Mucosa of stomach (tissue), 1 donor: ENCODE measurements at regions not wholly inside any gene's neighbourhood (a gene's known extent, or its start where the extent isn't known, plus 50 kb on each side); places are given as distances from the start of the nearest gene placed in this dataset.

Experiments
- H3K27me3 ChIP-seq: one replicate; pipeline ENCODE4 v1.7.0; 2013; ENCODE audit warnings: mild to moderate bottlenecking, low read length; ENCODE audit not compliant: control insufficient read depth, insufficient read depth
- H3K36me3 ChIP-seq: one replicate; pipeline ENCODE4 v1.7.0; 2013; ENCODE audit warnings: low read length; ENCODE audit not compliant: control insufficient read depth, insufficient read depth
- H3K4me1 ChIP-seq: one replicate; pipeline ENCODE4 v1.7.0; 2013; ENCODE audit warnings: mild to moderate bottlenecking, low read length; ENCODE audit not compliant: control insufficient read depth, insufficient read depth
- H3K4me3 ChIP-seq: one replicate; pipeline ENCODE4 v1.7.0; 2013; ENCODE audit warnings: low read length
- H3K9ac ChIP-seq: one replicate; pipeline ENCODE4 v1.7.0; 2013; ENCODE audit warnings: mild to moderate bottlenecking, low read length, moderate library complexity
- H3K9me3 ChIP-seq: one replicate; pipeline ENCODE4 v1.7.0; 2013; ENCODE audit warnings: mild to moderate bottlenecking, low read length, moderate library complexity; ENCODE audit not compliant: control insufficient read depth
- donor health status: Pancreatic carcinoma.

GRCh38 chr19:28983430-28983829 lies 229.5 kb downstream of the UQCRFS1 start:
- Histone ChIP-seq H3K4me3 (no peak overlapping the region), H3K27me3 (peaks cover 3% of the 10 kb centered on the region), H3K4me1 (no peaks in the 10 kb centered on the region), H3K36me3 (no peaks in the 10 kb centered on the region), H3K9me3 (no peaks in the 10 kb centered on the region), H3K9ac (no peak overlapping the region)

- H3K27me3 ChIP-seq, result peaks cover 3% of the 10 kb centered on the region
- H3K9ac ChIP-seq, result no peak overlapping the region
- no peaks in the 10 kb centered on the region for H3K36me3 ChIP-seq
- no peak overlapping the region for H3K4me3 ChIP-seq
- H3K4me1 ChIP-seq, result no peaks in the 10 kb centered on the region
- H3K9me3 ChIP-seq, result no peaks in the 10 kb centered on the region
Measured at GRCh38 chr19:28981994-28982393, 231.0 kb downstream of the UQCRFS1 start.

DNA sequence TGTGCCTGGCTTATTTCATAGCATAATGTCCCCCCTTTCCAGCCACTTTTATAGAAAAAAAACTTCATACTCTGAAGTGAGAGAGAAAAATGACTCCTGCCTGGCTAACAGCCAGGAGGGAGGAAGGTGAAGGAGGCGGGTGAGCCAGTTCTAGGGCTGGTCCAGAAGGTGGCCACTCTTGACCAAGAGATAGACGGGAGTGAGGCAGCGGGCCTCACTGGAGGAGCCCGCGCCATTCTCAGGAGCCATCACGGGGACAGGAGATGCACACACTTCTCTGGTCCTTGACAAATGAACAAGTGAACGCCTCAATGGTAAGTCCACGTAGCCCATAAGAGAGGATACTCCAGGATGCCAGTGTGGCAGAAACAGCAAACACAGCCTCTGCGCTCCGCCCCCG lies 231.4 kb downstream of the UQCRFS1 start:
- Histone ChIP-seq H3K4me1 (no peaks in the 10 kb centered on the region), H3K27me3 (peaks cover 3% of the 10 kb centered on the region), H3K36me3 (no peaks in the 10 kb centered on the region), H3K4me3 (no peak overlapping the region), H3K9ac (no peak overlapping the region), H3K9me3 (no peaks in the 10 kb centered on the region)

GRCh38 chr19:28980236-28980868 lies 232.6 kb downstream of the UQCRFS1 start:
- Histone ChIP-seq H3K4me1 (no peaks in the 10 kb centered on the region), H3K9ac (no peak overlapping the region), H3K36me3 (no peaks in the 10 kb centered on the region), H3K9me3 (no peaks in the 10 kb centered on the region), H3K4me3 (no peak overlapping the region), H3K27me3 (peaks cover 3% of the 10 kb centered on the region)

- Histone ChIP-seq H3K4me1 (no peaks in the 10 kb centered on the region), H3K9ac (no peak overlapping the region), H3K27me3 (no peaks in the 10 kb centered on the region), H3K4me3 (no peak overlapping the region), H3K9me3 (no peaks in the 10 kb centered on the region), H3K36me3 (no peaks in the 10 kb centered on the region)
Measured at GRCh38 chr19:28977826-28978225, 235.1 kb downstream of the UQCRFS1 start.

- no peaks in the 10 kb centered on the region for H3K36me3 ChIP-seq
Measured at GRCh38 chr19:28972058-28972852, 240.7 kb downstream of the UQCRFS1 start.

GRCh38 chr19:28971513-28971912 lies 241.4 kb downstream of the UQCRFS1 start:
- no peaks in the 10 kb centered on the region for H3K9me3 ChIP-seq
- H3K4me3 ChIP-seq, result no peak overlapping the region
- H3K9ac ChIP-seq, result no peak overlapping the region
- no peaks in the 10 kb centered on the region for H3K27me3 ChIP-seq
- no peaks in the 10 kb centered on the region for H3K4me1 ChIP-seq
- no peaks in the 10 kb centered on the region for H3K36me3 ChIP-seq

More at GRCh38 chr19:28972058-28972852, 240.7 kb downstream of the UQCRFS1 start:
- Histone ChIP-seq H3K4me3 (no peak overlapping the region), H3K9me3 (no peaks in the 10 kb centered on the region), H3K27me3 (no peaks in the 10 kb centered on the region), H3K4me1 (no peaks in the 10 kb centered on the region), H3K9ac (no peak overlapping the region)

- H3K36me3 ChIP-seq, result no peaks in the 10 kb centered on the region
- H3K4me3 ChIP-seq, result no peak overlapping the region
- no peak overlapping the region for H3K9ac ChIP-seq
- no peaks in the 10 kb centered on the region for H3K9me3 ChIP-seq
- H3K4me1 ChIP-seq, result no peaks in the 10 kb centered on the region
- no peaks in the 10 kb centered on the region for H3K27me3 ChIP-seq
Measured at GRCh38 chr19:28971049-28971448, 241.9 kb downstream of the UQCRFS1 start.

- H3K4me3 ChIP-seq, result no peak overlapping the region
- no peak overlapping the region for H3K9ac ChIP-seq
- H3K36me3 ChIP-seq, result no peaks in the 10 kb centered on the region
- no peaks in the 10 kb centered on the region for H3K9me3 ChIP-seq
- H3K4me1 ChIP-seq, result no peaks in the 10 kb centered on the region
- no peaks in the 10 kb centered on the region for H3K27me3 ChIP-seq
Measured at GRCh38 chr19:28968721-28969120, 244.2 kb downstream of the UQCRFS1 start.

GRCh38 chr19:28966737-28967399 lies 246.1 kb downstream of the UQCRFS1 start:
- H3K4me3 ChIP-seq, result no peak overlapping the region
- no peaks in the 10 kb centered on the region for H3K9me3 ChIP-seq
- H3K27me3 ChIP-seq, result no peaks in the 10 kb centered on the region
- H3K4me1 ChIP-seq, result no peaks in the 10 kb centered on the region
- no peak overlapping the region for H3K9ac ChIP-seq
- H3K36me3 ChIP-seq, result no peaks in the 10 kb centered on the region

DNA sequence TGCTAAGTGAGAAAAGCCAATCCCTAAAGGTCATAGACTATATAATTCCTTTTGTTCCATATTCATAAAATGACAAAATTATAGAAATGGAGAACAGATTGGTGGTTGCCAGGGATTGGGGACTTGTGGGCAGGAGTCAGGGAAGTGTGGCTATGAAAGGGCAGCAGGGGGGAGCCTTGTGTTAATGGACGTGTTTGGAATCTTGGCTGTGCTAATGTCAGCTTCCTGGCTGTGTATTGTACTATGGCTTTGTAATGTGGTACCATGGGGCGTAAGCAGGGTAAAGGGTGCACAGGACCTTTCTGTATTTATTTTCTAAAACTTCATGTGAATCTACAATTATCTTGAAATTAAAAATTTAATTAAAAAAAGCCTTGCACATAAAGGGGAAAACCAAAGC lies 248.5 kb downstream of the UQCRFS1 start:
- H3K27me3 ChIP-seq, result no peaks in the 10 kb centered on the region
- no peak overlapping the region for H3K9ac ChIP-seq
- H3K36me3 ChIP-seq, result no peaks in the 10 kb centered on the region
- H3K4me3 ChIP-seq, result no peak overlapping the region
- H3K4me1 ChIP-seq, result no peaks in the 10 kb centered on the region
- H3K9me3 ChIP-seq, result no peaks in the 10 kb centered on the region
